ENCODE measurements at regions not wholly inside any gene's neighbourhood (a gene's known extent, or its start where the extent isn't known, plus 50 kb on each side); places are given as distances from the start of the nearest gene placed in this dataset.

DNA sequence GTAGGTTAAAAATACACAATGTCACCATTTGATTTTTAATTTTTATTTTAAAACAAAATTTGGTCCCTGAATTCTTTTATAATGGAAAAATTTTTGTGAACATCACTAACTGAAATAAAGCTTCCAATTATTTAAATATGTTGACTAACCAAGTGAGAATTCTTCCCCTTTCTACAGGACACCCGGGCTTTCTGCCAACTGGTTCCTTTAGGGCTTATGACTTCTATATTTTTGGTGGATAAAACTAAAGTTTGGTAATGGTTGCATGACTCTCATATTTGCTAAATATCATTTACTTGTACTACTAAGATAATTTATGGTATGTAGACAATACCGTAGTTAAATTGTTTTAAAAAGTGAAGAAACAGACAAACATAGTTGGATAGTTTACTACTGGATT, 291.0 kb upstream of the DOK6 start:
- DNase-seq = no peak
- H3K27me3 ChIP-seq (ENCODE audit: control insufficient read depth, insufficient read depth, low read length) = no peaks in the 10 kb centered on the region
- H3K4me3 ChIP-seq (ENCODE audit: insufficient read depth, low read depth, low read length) = no peak overlapping the region
- H3K36me3 ChIP-seq (replicated peaks; ENCODE audit: control insufficient read depth, insufficient read depth, low read length) = no peaks in the 10 kb centered on the region

GRCh38 chr18:69120833-69121232, 279.9 kb upstream of the DOK6 start:
- Histone ChIP-seq H3K4me3 (ENCODE audit: insufficient read depth, low read depth, low read length) (no peak overlapping the region), H3K36me3 (replicated peaks; ENCODE audit: control insufficient read depth, insufficient read depth, low read length) (no peaks in the 10 kb centered on the region), H3K27me3 (ENCODE audit: control insufficient read depth, insufficient read depth, low read length) (no peaks in the 10 kb centered on the region)
- no peak for DNase-seq

DNA sequence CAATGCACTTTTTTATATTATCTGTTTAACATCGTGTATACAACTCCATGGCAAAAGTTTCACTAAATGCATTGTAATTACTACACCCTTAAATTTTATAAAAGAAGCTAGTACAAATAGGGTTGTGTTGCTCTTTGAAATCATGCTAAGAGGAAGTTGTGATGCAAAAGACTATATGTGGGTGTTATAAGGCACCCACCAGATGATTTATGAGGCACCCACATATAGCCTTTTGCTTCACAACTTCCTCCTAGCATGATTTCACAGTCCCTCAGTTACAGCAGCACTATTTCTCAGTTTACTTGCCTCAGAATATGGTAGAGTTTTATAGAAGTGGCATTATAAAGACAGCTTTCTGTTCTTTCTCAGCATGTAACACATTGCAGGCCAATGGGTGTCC, 277.3 kb upstream of the DOK6 start:
- Histone ChIP-seq H3K27me3 (ENCODE audit: control insufficient read depth, insufficient read depth, low read length) (no peaks in the 10 kb centered on the region), H3K36me3 (replicated peaks; ENCODE audit: control insufficient read depth, insufficient read depth, low read length) (no peaks in the 10 kb centered on the region), H3K4me3 (ENCODE audit: insufficient read depth, low read depth, low read length) (no peak overlapping the region)
- no peak for DNase-seq

DNA sequence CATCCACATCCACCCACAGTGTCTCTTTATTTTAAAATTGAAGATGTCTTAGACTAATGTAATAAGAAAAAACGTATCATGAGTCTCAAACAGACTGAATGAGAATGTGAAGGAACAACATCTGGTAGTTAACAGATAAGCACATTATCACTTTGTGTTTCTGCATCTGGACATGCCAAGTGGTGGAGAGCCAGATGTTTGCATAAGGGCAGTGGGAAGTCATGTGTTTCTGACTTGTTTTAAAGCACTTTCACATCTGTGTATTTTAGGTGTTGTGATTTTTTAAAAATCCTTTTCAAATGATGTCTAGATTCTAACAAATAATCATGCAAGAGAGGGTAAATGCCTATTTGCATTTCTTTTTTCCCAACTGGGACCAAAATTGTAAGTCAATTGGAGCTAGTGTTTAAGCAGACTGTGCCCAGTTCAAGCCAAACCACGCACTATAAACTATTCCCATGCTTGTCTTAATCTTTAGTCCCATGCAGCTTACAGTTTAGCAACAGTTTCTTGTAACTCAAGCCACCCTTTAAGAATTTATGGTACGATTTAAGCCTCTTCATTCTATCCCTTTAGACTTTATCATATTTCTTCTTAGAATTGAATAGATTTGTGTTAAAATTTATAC, 272.7 kb upstream of the DOK6 start:
- Histone ChIP-seq H3K36me3 (replicated peaks; ENCODE audit: control insufficient read depth, insufficient read depth, low read length) (no peaks in the 10 kb centered on the region), H3K27me3 (ENCODE audit: control insufficient read depth, insufficient read depth, low read length) (no peaks in the 10 kb centered on the region), H3K4me3 (ENCODE audit: insufficient read depth, low read depth, low read length) (no peak overlapping the region)
- DNase-seq = no peak

DNA sequence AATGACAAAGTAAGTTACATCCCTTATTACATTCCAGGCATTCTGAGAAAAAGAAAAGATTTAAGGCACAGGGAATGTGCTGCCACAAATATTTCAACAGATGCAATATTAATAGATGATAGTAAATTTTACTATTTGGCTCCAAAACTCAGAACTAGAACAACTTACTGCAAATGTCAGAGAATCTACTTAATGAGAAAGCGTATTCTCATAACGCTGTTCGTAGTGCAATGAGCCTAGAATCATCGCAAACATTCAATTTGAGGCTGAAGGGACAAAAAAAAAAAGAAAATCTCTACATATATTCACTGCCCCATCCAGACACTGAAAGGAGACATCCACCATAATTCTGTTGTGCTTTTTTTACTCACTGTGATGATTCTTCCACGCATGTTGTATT, 272.1 kb upstream of the DOK6 start:
- Histone ChIP-seq H3K4me3 (ENCODE audit: insufficient read depth, low read depth, low read length) (no peak overlapping the region), H3K36me3 (replicated peaks; ENCODE audit: control insufficient read depth, insufficient read depth, low read length) (no peaks in the 10 kb centered on the region), H3K27me3 (ENCODE audit: control insufficient read depth, insufficient read depth, low read length) (no peaks in the 10 kb centered on the region)
- no peak for DNase-seq

- DNase-seq = no peak
Measured at GRCh38 chr18:69128978-69129377, 271.7 kb upstream of the DOK6 start.

GRCh38 chr18:69138088-69138487, 262.6 kb upstream of the DOK6 start:
- DNase-seq = no peak
- Histone ChIP-seq H3K4me3 (ENCODE audit: insufficient read depth, low read depth, low read length) (no peak overlapping the region), H3K36me3 (replicated peaks; ENCODE audit: control insufficient read depth, insufficient read depth, low read length) (no peaks in the 10 kb centered on the region), H3K27me3 (ENCODE audit: control insufficient read depth, insufficient read depth, low read length) (no peaks in the 10 kb centered on the region)

More at GRCh38 chr18:69128978-69129377, 271.7 kb upstream of the DOK6 start:
- no peaks in the 10 kb centered on the region for H3K27me3 ChIP-seq (ENCODE audit: control insufficient read depth, insufficient read depth, low read length)
- H3K4me3 ChIP-seq (ENCODE audit: insufficient read depth, low read depth, low read length) = no peak overlapping the region
- no peaks in the 10 kb centered on the region for H3K36me3 ChIP-seq (replicated peaks; ENCODE audit: control insufficient read depth, insufficient read depth, low read length)

DNA sequence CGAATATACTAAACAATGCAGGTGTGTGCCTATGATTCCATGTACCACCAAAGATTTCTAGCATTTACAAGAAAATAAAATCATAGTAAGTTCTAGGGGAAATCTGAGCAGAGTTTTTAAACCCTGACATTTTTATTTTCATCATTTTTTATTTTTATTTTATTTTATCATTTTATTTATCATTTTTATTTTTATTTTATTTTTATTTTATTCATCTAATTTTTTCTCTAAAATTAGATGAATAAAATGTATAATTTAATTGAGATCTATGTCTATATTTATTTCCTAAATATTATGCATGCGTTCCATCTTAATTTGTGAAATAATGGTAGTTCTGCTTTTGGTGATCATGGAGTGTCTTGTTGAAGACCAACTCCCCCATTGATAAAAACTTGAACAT, 257.6 kb upstream of the DOK6 start:
- DNase-seq = no peak
- Histone ChIP-seq H3K4me3 (ENCODE audit: insufficient read depth, low read depth, low read length) (no peak overlapping the region), H3K27me3 (ENCODE audit: control insufficient read depth, insufficient read depth, low read length) (no peaks in the 10 kb centered on the region), H3K36me3 (replicated peaks; ENCODE audit: control insufficient read depth, insufficient read depth, low read length) (no peaks in the 10 kb centered on the region)

- H3K27me3 ChIP-seq (ENCODE audit: control insufficient read depth, insufficient read depth, low read length) = no peaks in the 10 kb centered on the region
- no peak for DNase-seq
- no peak overlapping the region for H3K4me3 ChIP-seq (ENCODE audit: insufficient read depth, low read depth, low read length)
- H3K36me3 ChIP-seq (replicated peaks; ENCODE audit: control insufficient read depth, insufficient read depth, low read length) = no peaks in the 10 kb centered on the region
Measured at GRCh38 chr18:69152436-69152835, 248.3 kb upstream of the DOK6 start.

GRCh38 chr18:69157906-69158305, 242.8 kb upstream of the DOK6 start:
- Histone ChIP-seq H3K4me3 (ENCODE audit: insufficient read depth, low read depth, low read length) (no peak overlapping the region), H3K36me3 (replicated peaks; ENCODE audit: control insufficient read depth, insufficient read depth, low read length) (no peaks in the 10 kb centered on the region), H3K27me3 (ENCODE audit: control insufficient read depth, insufficient read depth, low read length) (no peaks in the 10 kb centered on the region)
- no peak for DNase-seq

- DNase-seq = no peak
- Histone ChIP-seq H3K27me3 (ENCODE audit: control insufficient read depth, insufficient read depth, low read length) (no peaks in the 10 kb centered on the region), H3K4me3 (ENCODE audit: insufficient read depth, low read depth, low read length) (no peak overlapping the region), H3K36me3 (replicated peaks; ENCODE audit: control insufficient read depth, insufficient read depth, low read length) (no peaks in the 10 kb centered on the region)
Measured at GRCh38 chr18:69158944-69159343, 241.7 kb upstream of the DOK6 start.

DNA sequence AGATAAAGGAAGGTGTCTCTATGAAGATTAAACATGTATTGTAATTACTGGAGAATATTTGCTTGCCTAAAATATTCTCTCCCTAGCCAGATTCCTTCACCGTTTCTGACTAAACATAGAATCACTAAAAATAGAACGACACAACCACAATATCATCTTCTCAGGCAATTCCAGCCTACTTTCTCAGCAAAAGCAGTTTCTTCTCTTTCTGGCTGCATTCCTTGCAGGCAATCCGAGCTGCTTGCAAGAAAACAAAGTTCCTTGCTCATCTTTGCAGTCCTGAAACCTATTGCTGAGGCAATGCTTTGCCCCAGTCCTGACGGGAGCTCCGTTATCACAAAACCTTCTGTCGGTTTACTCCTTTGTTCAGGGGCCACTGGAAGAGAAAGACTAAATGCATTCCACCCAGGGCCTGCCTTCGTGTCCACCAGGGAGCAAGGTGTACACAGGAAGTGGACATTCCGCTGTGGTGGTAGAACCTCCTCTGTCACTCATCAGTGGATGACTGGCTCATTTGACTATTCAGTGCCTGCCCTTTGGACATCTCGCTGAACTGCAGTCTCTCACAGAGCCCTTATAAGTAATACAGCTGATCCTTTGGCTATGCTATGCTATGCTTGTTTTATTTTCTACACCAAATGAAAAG, 239.2 kb upstream of the DOK6 start:
- H3K4me3 ChIP-seq (ENCODE audit: insufficient read depth, low read depth, low read length) = no peak overlapping the region

GRCh38 chr18:69162649-69163048, 238.0 kb upstream of the DOK6 start:
- Histone ChIP-seq H3K36me3 (replicated peaks; ENCODE audit: control insufficient read depth, insufficient read depth, low read length) (no peaks in the 10 kb centered on the region), H3K4me3 (ENCODE audit: insufficient read depth, low read depth, low read length) (no peak overlapping the region), H3K27me3 (ENCODE audit: control insufficient read depth, insufficient read depth, low read length) (no peaks in the 10 kb centered on the region)
- no peak for DNase-seq

More for the DNA sequence above, 239.2 kb upstream of the DOK6 start:
- peak; percentile 5 for DNase-seq
- no peaks in the 10 kb centered on the region for H3K36me3 ChIP-seq (replicated peaks; ENCODE audit: control insufficient read depth, insufficient read depth, low read length)
- H3K27me3 ChIP-seq (ENCODE audit: control insufficient read depth, insufficient read depth, low read length) = no peaks in the 10 kb centered on the region

GRCh38 chr18:69172046-69172445, 228.6 kb upstream of the DOK6 start:
- Histone ChIP-seq H3K27me3 (ENCODE audit: control insufficient read depth, insufficient read depth, low read length) (no peaks in the 10 kb centered on the region), H3K36me3 (replicated peaks; ENCODE audit: control insufficient read depth, insufficient read depth, low read length) (no peaks in the 10 kb centered on the region), H3K4me3 (ENCODE audit: insufficient read depth, low read depth, low read length) (no peak overlapping the region)
- no peak for DNase-seq

DNA sequence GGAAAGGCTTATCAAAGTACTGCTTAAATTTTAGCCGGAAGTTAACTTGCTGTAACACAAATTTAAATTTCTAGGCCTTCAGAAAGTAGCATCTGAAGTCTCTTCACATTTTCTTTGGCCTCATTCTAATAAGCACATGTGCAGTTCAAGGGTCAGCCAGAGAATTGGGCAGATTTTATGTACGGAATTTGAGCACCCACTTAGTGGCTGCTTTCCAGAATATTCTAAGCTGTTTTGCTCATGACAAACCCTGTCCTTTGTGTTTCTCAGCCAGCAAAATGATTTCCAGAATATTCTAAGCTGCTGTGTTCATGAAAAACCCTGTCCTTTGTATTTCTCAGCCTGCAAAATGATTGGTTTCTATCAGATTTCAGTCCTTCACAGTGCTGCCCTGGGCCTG, 225.0 kb upstream of the DOK6 start:
- H3K27me3 ChIP-seq (ENCODE audit: control insufficient read depth, insufficient read depth, low read length) = no peaks in the 10 kb centered on the region
- H3K36me3 ChIP-seq (replicated peaks; ENCODE audit: control insufficient read depth, insufficient read depth, low read length) = no peaks in the 10 kb centered on the region
- no peak overlapping the region for H3K4me3 ChIP-seq (ENCODE audit: insufficient read depth, low read depth, low read length)
- DNase-seq = no peak

DNA sequence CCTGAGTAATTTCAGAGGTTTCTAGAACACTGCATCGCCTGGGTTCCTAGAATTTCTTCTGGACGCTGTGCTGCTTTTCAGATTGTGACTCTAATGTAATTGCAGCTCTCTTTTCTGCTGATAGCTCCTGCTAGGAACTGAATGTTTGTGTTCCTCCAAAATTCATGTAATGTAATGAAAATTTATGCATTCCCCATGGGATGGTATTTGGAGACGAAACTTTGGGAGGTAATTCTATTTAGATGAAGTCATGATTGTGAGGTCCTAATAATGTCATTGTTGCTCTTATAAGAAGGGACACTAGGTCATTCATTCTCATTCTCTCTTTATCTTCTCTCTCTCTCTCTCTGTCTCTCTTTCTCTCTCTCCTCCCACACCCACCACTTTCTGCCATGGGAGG, 223.9 kb upstream of the DOK6 start:
- no peak for DNase-seq
- no peaks in the 10 kb centered on the region for H3K27me3 ChIP-seq (ENCODE audit: control insufficient read depth, insufficient read depth, low read length)

More for the DNA sequence above, 223.9 kb upstream of the DOK6 start:
- Histone ChIP-seq H3K36me3 (replicated peaks; ENCODE audit: control insufficient read depth, insufficient read depth, low read length) (no peaks in the 10 kb centered on the region), H3K4me3 (ENCODE audit: insufficient read depth, low read depth, low read length) (no peak overlapping the region)
